HG03064 (cell line): ENCODE measurements at regions not wholly inside any gene's neighbourhood (a gene's known extent, or its start where the extent isn't known, plus 50 kb on each side); places are given as distances from the start of the nearest gene placed in this dataset.
"Not testable (repeated sequence)": the region's sequence is repeated elsewhere in the genome, so short reads cannot be mapped to it uniquely, and the experiment has no call there.

Source experiments
- ATAC-seq: cut with Tn5 transposase; IDR thresholded peaks from one replicate; pipeline ENCODE4 v1.9.1; 2021; ENCODE audit warnings: low read depth; ENCODE audit not compliant: unreplicated experiment

GRCh38 chrX:146994163-146994562 is 179.6 kb upstream of the CXorf51A start:
- no peak for ATAC-seq

- no peak for ATAC-seq
Measured at GRCh38 chrX:146973283-146973682, 158.7 kb upstream of the CXorf51A start.

GRCh38 chrX:146967306-146967705 is 152.8 kb upstream of the CXorf51A start:
- no peak for ATAC-seq

GRCh38 chrX:146956760-146957159 is 142.2 kb upstream of the CXorf51A start:
- no peak for ATAC-seq

- peak; percentile 63 for ATAC-seq
Measured at GRCh38 chrX:146934256-146934655, 119.7 kb upstream of the CXorf51A start.

GRCh38 chrX:146932997-146933396 is 118.5 kb upstream of the CXorf51A start:
- ATAC-seq, result not testable (repeated sequence)

- no peak for ATAC-seq
Measured at GRCh38 chrX:146921204-146921603, 106.7 kb upstream of the CXorf51A start.

- ATAC-seq, result no peak
Measured at GRCh38 chrX:146907391-146908240, 93.1 kb upstream of the CXorf51A start.

- ATAC-seq, result no peak
Measured at GRCh38 chrX:146906166-146906565, 91.6 kb upstream of the CXorf51A start.

GRCh38 chrX:146887020-146887419 is 72.5 kb upstream of the CXorf51A start:
- no peak for ATAC-seq

GRCh38 chrX:146881521-146881920 is 67.0 kb upstream of the CXorf51A start:
- ATAC-seq, result no peak

GRCh38 chrX:146866846-146867245 is 52.3 kb upstream of the CXorf51A start:
- ATAC-seq, result not testable (repeated sequence)

- not testable (repeated sequence) for ATAC-seq
Measured at GRCh38 chrX:146865734-146866133, 51.2 kb upstream of the CXorf51A start.
